ENCODE measurements at regions not wholly inside any gene's neighbourhood (a gene's known extent, or its start where the extent isn't known, plus 50 kb on each side); places are given as distances from the start of the nearest gene placed in this dataset.

GRCh38 chr18:28855989-28856388 lies 679.1 kb upstream of the CDH2 start:
- Histone ChIP-seq H3K27me3 (no peaks in the 10 kb centered on the region), H3K9me3 (no peaks in the 10 kb centered on the region), H3K36me3 (no peaks in the 10 kb centered on the region), H3K4me3 (no peak overlapping the region), H3K27ac (no peak overlapping the region), H3K4me1 (no peaks in the 10 kb centered on the region)
- DNase-seq (ENCODE audit: low spot score in 2 of 2): no peak
- no peak for TF ChIP-seq EP300 (IDR thresholded peaks at IDR 0.05)
- TF ChIP-seq CTCF (IDR thresholded peaks at IDR 0.05): no peak
- no peak for TF ChIP-seq POLR2AphosphoS5 (IDR thresholded peaks at IDR 0.05)
- TF ChIP-seq POLR2A (IDR thresholded peaks at IDR 0.05): no peak
- WGBS: 65% methylated on average over 2 of the region's 2 CpGs

- DNase-seq (ENCODE audit: low spot score in 2 of 2): no peak
- Histone ChIP-seq H3K27ac (no peak overlapping the region), H3K9me3 (no peaks in the 10 kb centered on the region), H3K4me1 (no peaks in the 10 kb centered on the region), H3K27me3 (no peaks in the 10 kb centered on the region), H3K4me3 (no peak overlapping the region), H3K36me3 (no peaks in the 10 kb centered on the region)
- TF ChIP-seq EP300 (IDR thresholded peaks at IDR 0.05) (no peak), CTCF (IDR thresholded peaks at IDR 0.05) (no peak), POLR2A (IDR thresholded peaks at IDR 0.05) (no peak), POLR2AphosphoS5 (IDR thresholded peaks at IDR 0.05) (no peak)
- WGBS: 22% methylated on average over 1 of the region's 1 CpG
These were observed 678.6 kb upstream of the CDH2 start for GRCh38 chr18:28855524-28855923.

DNA sequence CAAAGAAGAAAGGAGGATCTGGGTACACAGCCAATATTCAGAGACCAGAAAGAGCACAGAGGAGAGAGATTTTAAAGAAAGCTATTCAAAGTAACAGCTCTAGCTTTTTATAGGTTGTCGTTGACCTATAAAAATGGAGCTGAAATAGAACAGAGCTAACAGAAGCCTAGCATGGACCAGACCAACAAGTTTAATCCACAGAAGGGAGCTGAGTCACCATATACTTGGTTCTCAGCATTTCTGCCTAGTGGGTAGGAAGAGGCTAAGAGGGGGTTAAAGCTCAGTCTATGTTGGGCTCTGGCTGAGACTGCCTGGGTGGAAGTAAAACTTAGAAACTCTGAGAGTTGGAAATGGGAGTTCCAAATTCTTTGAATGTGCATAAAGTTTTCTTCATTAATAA lies 678.0 kb upstream of the CDH2 start:
- Histone ChIP-seq H3K9me3 (no peaks in the 10 kb centered on the region), H3K27me3 (no peaks in the 10 kb centered on the region), H3K4me1 (no peaks in the 10 kb centered on the region), H3K4me3 (no peak overlapping the region), H3K27ac (no peak overlapping the region), H3K36me3 (no peaks in the 10 kb centered on the region)
- no peak for TF ChIP-seq POLR2A (IDR thresholded peaks at IDR 0.05)
- no peak for TF ChIP-seq EP300 (IDR thresholded peaks at IDR 0.05)
- no peak for TF ChIP-seq CTCF (IDR thresholded peaks at IDR 0.05)
- no peak for TF ChIP-seq POLR2AphosphoS5 (IDR thresholded peaks at IDR 0.05)
- 57% methylated on average over 1 of the region's 1 CpG for WGBS
- DNase-seq (ENCODE audit: low spot score in 2 of 2): no peak

GRCh38 chr18:28846958-28847357 lies 670.0 kb upstream of the CDH2 start:
- Histone ChIP-seq H3K36me3 (no peaks in the 10 kb centered on the region), H3K4me3 (no peak overlapping the region), H3K27ac (no peak overlapping the region), H3K9me3 (no peaks in the 10 kb centered on the region), H3K4me1 (no peaks in the 10 kb centered on the region), H3K27me3 (no peaks in the 10 kb centered on the region)
- DNase-seq (ENCODE audit: low spot score in 2 of 2): no peak
- WGBS: 66% methylated on average over 3 of the region's 3 CpGs
- no peak for TF ChIP-seq CTCF (IDR thresholded peaks at IDR 0.05)
- no peak for TF ChIP-seq POLR2AphosphoS5 (IDR thresholded peaks at IDR 0.05)
- no peak for TF ChIP-seq EP300 (IDR thresholded peaks at IDR 0.05)
- no peak for TF ChIP-seq POLR2A (IDR thresholded peaks at IDR 0.05)

GRCh38 chr18:28837100-28837499 lies 660.2 kb upstream of the CDH2 start:
- Histone ChIP-seq H3K4me3 (no peak overlapping the region), H3K36me3 (no peaks in the 10 kb centered on the region), H3K27me3 (no peaks in the 10 kb centered on the region), H3K9me3 (no peaks in the 10 kb centered on the region), H3K4me1 (no peaks in the 10 kb centered on the region), H3K27ac (no peak overlapping the region)
- WGBS: 76% methylated on average over 2 of the region's 2 CpGs
- no peak for DNase-seq (ENCODE audit: low spot score in 2 of 2)
- TF ChIP-seq POLR2A (IDR thresholded peaks at IDR 0.05): no peak
- no peak for TF ChIP-seq CTCF (IDR thresholded peaks at IDR 0.05)
- TF ChIP-seq POLR2AphosphoS5 (IDR thresholded peaks at IDR 0.05): no peak
- TF ChIP-seq EP300 (IDR thresholded peaks at IDR 0.05): no peak
